AG10803 (cell line): ENCODE measurements at regions not wholly inside any gene's neighbourhood (a gene's known extent, or its start where the extent isn't known, plus 50 kb on each side); places are given as distances from the start of the nearest gene placed in this dataset.

ENCODE experiments used
- DNase-seq: peaks from one replicate; pipeline ENCODE4 v3.0.0; 2010; ENCODE audit warnings: low read depth
- H3K4me3 ChIP-seq: 2 replicates; pipeline ENCODE4 v1.5.1; 2011; ENCODE audit warnings: mild to moderate bottlenecking, low read length, control low read depth
- CTCF ChIP-seq: conservative IDR thresholded peaks from 2 replicates; pipeline ENCODE4 v1.5.1; 2011; ENCODE audit warnings: mild to moderate bottlenecking, low read length, control low read depth, inconsistent platforms

GRCh38 chr9:7481570-7481969, 318.0 kb downstream of the DMAC1 start:
- TF ChIP-seq CTCF = no peak
- no peak for DNase-seq
- H3K4me3 ChIP-seq = no peak overlapping the region

- DNase-seq = no peak
- 0 out of 2 replicates have a peak, but pooled peaks have one; percentile 10 for TF ChIP-seq CTCF
- no peak overlapping the region for H3K4me3 ChIP-seq
Measured at GRCh38 chr9:7479300-7479699, 320.3 kb downstream of the DMAC1 start.

GRCh38 chr9:7478646-7479045, 320.9 kb downstream of the DMAC1 start:
- no peak for DNase-seq
- no peak for TF ChIP-seq CTCF

GRCh38 chr9:7467186-7467585, 332.4 kb downstream of the DMAC1 start:
- no peak overlapping the region for H3K4me3 ChIP-seq
- no peak for DNase-seq
- no peak for TF ChIP-seq CTCF

More at GRCh38 chr9:7478646-7479045, 320.9 kb downstream of the DMAC1 start:
- H3K4me3 ChIP-seq = no peak overlapping the region

- H3K4me3 ChIP-seq = no peak overlapping the region
- TF ChIP-seq CTCF = no peak
- DNase-seq = no peak
Measured at GRCh38 chr9:7461791-7462190, 337.8 kb downstream of the DMAC1 start.

GRCh38 chr9:7456793-7457530, 342.6 kb downstream of the DMAC1 start:
- no peak for DNase-seq
- no peak for TF ChIP-seq CTCF

GRCh38 chr9:7456377-7456776, 343.2 kb downstream of the DMAC1 start:
- no peak for DNase-seq
- H3K4me3 ChIP-seq = no peak overlapping the region
- TF ChIP-seq CTCF = no peak

More at GRCh38 chr9:7456793-7457530, 342.6 kb downstream of the DMAC1 start:
- H3K4me3 ChIP-seq = no peak overlapping the region
